GM23338 (cell line): ENCODE measurements at regions not wholly inside any gene's neighbourhood (a gene's known extent, or its start where the extent isn't known, plus 50 kb on each side); places are given as distances from the start of the nearest gene placed in this dataset.

Experiments used
- ATAC-seq: fragments of 200-7000 bp; cut with Tn5 transposase; 3 replicates; pipeline ENCODE4 v1.9.1; 2020
- DNase-seq: peaks from one replicate; pipeline ENCODE4 v3.0.0-alpha.2; 2015; ENCODE audit warnings: low spot score
- H2AFZ ChIP-seq: fragments of 200-600 bp; sonication (generic); 2 replicates; pipeline ENCODE4 v1.8.0; 2016; ENCODE audit warnings: antibody characterized with exemption, mild to moderate bottlenecking, moderate library complexity
- H3F3A ChIP-seq: fragments of 200-600 bp; sonication (generic); replicated peaks from 2 replicates; pipeline ENCODE4 v1.8.0; 2017; ENCODE audit warnings: antibody characterized with exemption, mixed run types, low read depth
- H3K27ac ChIP-seq: fragments of 200-600 bp; sonication (generic); 2 replicates; pipeline ENCODE4 v1.6.1; 2016; ENCODE audit warnings: low read depth
- H3K27me3 ChIP-seq: fragments of 200-600 bp; sonication (generic); 2 replicates; pipeline ENCODE4 v1.8.0; 2016; ENCODE audit warnings: mild to moderate bottlenecking, mixed run types, moderate library complexity; ENCODE audit not compliant: insufficient read depth
- H3K36me3 ChIP-seq: fragments of 200-600 bp; sonication (generic); 2 replicates; pipeline ENCODE4 v1.8.0; 2016; ENCODE audit warnings: mild to moderate bottlenecking; ENCODE audit not compliant: insufficient read depth
- H3K4me1 ChIP-seq: fragments of 200-600 bp; sonication (generic); 2 replicates; pipeline ENCODE4 v1.8.0; 2016; ENCODE audit warnings: mild to moderate bottlenecking, moderate library complexity; ENCODE audit not compliant: insufficient read depth
- H3K4me2 ChIP-seq: fragments of 200-600 bp; sonication (generic); 2 replicates; pipeline ENCODE4 v1.7.1; 2017; ENCODE audit warnings: mixed run types
- H3K4me3 ChIP-seq: fragments of 200-600 bp; sonication (generic); 2 replicates; pipeline ENCODE4 v1.6.1; 2016; ENCODE audit warnings: mixed run types
- H3K79me2 ChIP-seq: fragments of 200-600 bp; sonication (generic); replicated peaks from 2 replicates; pipeline ENCODE4 v1.8.0; 2017; ENCODE audit warnings: mild to moderate bottlenecking; ENCODE audit not compliant: insufficient read depth
- H3K9me2 ChIP-seq: fragments of 200-600 bp; sonication (generic); 2 replicates; pipeline ENCODE4 v1.8.0; 2017; ENCODE audit not compliant: insufficient read depth
- H4K20me1 ChIP-seq: fragments of 200-600 bp; sonication (generic); replicated peaks from 2 replicates; pipeline ENCODE4 v1.8.0; 2017; ENCODE audit warnings: mild to moderate bottlenecking; ENCODE audit not compliant: insufficient read depth
- H3K27ac Mint-ChIP-seq: 2 replicates; pipeline ENCODE4 v1.8.0; 2020; ENCODE audit warnings: inconsistent platforms, mild to moderate bottlenecking, moderate library complexity, mixed read lengths
- H3K27me3 Mint-ChIP-seq: 3 replicates; pipeline ENCODE4 v1.8.0; 2022; ENCODE audit warnings: low read depth, mild to moderate bottlenecking, moderate library complexity, mixed read lengths, inconsistent platforms; ENCODE audit not compliant: insufficient read depth, poor library complexity
- H3K36me3 Mint-ChIP-seq: 3 replicates; pipeline ENCODE4 v1.8.0; 2021; ENCODE audit warnings: low read depth, mild to moderate bottlenecking, inconsistent platforms, moderate library complexity, mixed read lengths
- H3K4me1 Mint-ChIP-seq: 3 replicates; pipeline ENCODE4 v1.8.0; 2020; ENCODE audit warnings: mild to moderate bottlenecking, inconsistent platforms, mixed read lengths
- H3K4me3 Mint-ChIP-seq: 3 replicates; pipeline ENCODE4 v1.8.0; 2021; ENCODE audit warnings: moderate library complexity, mild to moderate bottlenecking, inconsistent platforms, mixed read lengths
- H3K9me3 Mint-ChIP-seq: 3 replicates; pipeline ENCODE4 v1.8.0; 2020; ENCODE audit warnings: moderate library complexity, mild to moderate bottlenecking, inconsistent platforms, mixed read lengths
- CTCF ChIP-seq, 2 experiments: fragments of 200-600 bp in 1 of 2; sonication (generic) in 1 of 2; conservative IDR thresholded peaks; 2 replicates each; pipeline versions ENCODE4 v1.5.1 to v1.6.1; 2016 to 2017; ENCODE audit warnings: antibody characterized with exemption in 2 of 2, low read depth in 2 of 2, mild to moderate bottlenecking in 2 of 2, moderate library complexity in 1 of 2
- EZH2phosphoT487 ChIP-seq: fragments of 200-600 bp; sonication (generic); IDR thresholded peaks from one replicate; pipeline ENCODE4 v1.8.1; 2018; ENCODE audit warnings: antibody characterized with exemption; ENCODE audit not compliant: unreplicated experiment
- POLR2AphosphoS5 ChIP-seq: IDR thresholded peaks from 2 replicates; pipeline ENCODE4 v1.6.1; 2016; ENCODE audit warnings: antibody characterized with exemption, low read depth
- ZNF114 ChIP-seq: fragments of 250-450 bp; sonication (Bioruptor Pico); IDR thresholded peaks from 2 replicates; pipeline ENCODE4 v1.5.0; 2020; ENCODE audit warnings: mild to moderate bottlenecking, moderate library complexity
- ZNF331 ChIP-seq: fragments of 250-450 bp; sonication (Bioruptor Pico); IDR thresholded peaks from 2 replicates; pipeline ENCODE4 v1.5.0; 2020; ENCODE audit warnings: low read depth, mild to moderate bottlenecking, moderate library complexity
- ZNF462 ChIP-seq: fragments of 250-450 bp; sonication (Bioruptor Pico); IDR thresholded peaks from 2 replicates; pipeline ENCODE4 v1.5.0; 2020; ENCODE audit warnings: mild to moderate bottlenecking, moderate library complexity

- no peak for TF ChIP-seq CTCF (conservative IDR thresholded peaks at IDR 0.05; ENCODE audit: low read depth in 2 of 2)
- no peak for TF ChIP-seq EZH2phosphoT487
These were observed 133.4 kb downstream of the CUL2 start (continued) for GRCh38 chr10:34956756-34957155.

- Mint-ChIP-seq H3K4me3 (no peak overlapping the region), H3K27ac (no peak overlapping the region)
- no peak for ATAC-seq
These were observed 134.8 kb downstream of the CUL2 start for GRCh38 chr10:34955391-34955790.

More at GRCh38 chr10:34955391-34955790, 134.8 kb downstream of the CUL2 start:
- Histone ChIP-seq H2AFZ (no peak overlapping the region; the same call in 1 of the 2 replicates), H3K36me3 (no peaks in the 10 kb centered on the region), H3K4me1 (no peaks in the 10 kb centered on the region), H3K79me2 (no peaks in the 10 kb centered on the region), H4K20me1 (no peaks in the 10 kb centered on the region), H3K4me3 (no peak overlapping the region), H3K4me2 (no peak overlapping the region), H3F3A (no peaks in the 10 kb centered on the region), H3K27me3 (no peaks in the 10 kb centered on the region), H3K27ac (no peak overlapping the region), H3K9me2 (no peaks in the 10 kb centered on the region)
- DNase-seq = no peak
- no peaks in the 10 kb centered on the region for H3K9me3 Mint-ChIP-seq
- TF ChIP-seq ZNF114 (no peak), ZNF462 (CRISPR knock-in tag) (no peak), ZNF331 (CRISPR knock-in tag) (no peak), POLR2AphosphoS5 (no peak)
- H3K4me1 Mint-ChIP-seq = peaks cover 7% of the 10 kb centered on the region
- H3K36me3 Mint-ChIP-seq = no peaks in the 10 kb centered on the region
- H3K27me3 Mint-ChIP-seq = no peaks in the 10 kb centered on the region
